ENCODE measurements at regions not wholly inside any gene's neighbourhood (a gene's known extent, or its start where the extent isn't known, plus 50 kb on each side); places are given as distances from the start of the nearest gene placed in this dataset.
A peak's percentile ranks its signal among the peaks of the same experiment; 100 is the strongest.

- TF ChIP-seq ATF3 (CRISPR knock-in tag; IDR thresholded peaks at IDR 0.05) (no peak), MED8 (CRISPR knock-in tag; IDR thresholded peaks at IDR 0.05; ENCODE audit: insufficient replicate concordance) (peak; percentile 93), GTF2F1 (IDR thresholded peaks at IDR 0.05; ENCODE audit: low read length) (no peak), SP2 (CRISPR knock-in tag; IDR thresholded peaks at IDR 0.05) (no peak), ZNF576 (CRISPR knock-in tag; IDR thresholded peaks at IDR 0.05) (no peak), PHF21A (CRISPR knock-in tag; IDR thresholded peaks at IDR 0.05) (peak; percentile 89), TEAD2 (CRISPR knock-in tag; IDR thresholded peaks at IDR 0.05) (no peak), HNF4A (CRISPR knock-in tag; IDR thresholded peaks at IDR 0.05) (peak; percentile 60; the same call in 1 of the 2 replicates), ZBTB25 (CRISPR knock-in tag; IDR thresholded peaks at IDR 0.05) (peak; percentile 48; the same call in 1 of the 2 replicates), ZFY (CRISPR knock-in tag; IDR thresholded peaks at IDR 0.05) (peak; percentile 60), ZNF550 (CRISPR knock-in tag; IDR thresholded peaks at IDR 0.05; ENCODE audit: borderline replicate concordance) (no peak), SUZ12 (IDR thresholded peaks at IDR 0.05; ENCODE audit: low read depth, low read length) (no peak), ZSCAN21 (CRISPR knock-in tag; IDR thresholded peaks at IDR 0.05; ENCODE audit: borderline replicate concordance) (peak; percentile 81), ARNT2 (CRISPR knock-in tag; IDR thresholded peaks at IDR 0.05; ENCODE audit: low read depth) (peak; percentile 89), AKNA (CRISPR knock-in tag; IDR thresholded peaks at IDR 0.05; ENCODE audit: borderline replicate concordance) (no peak), MLLT10 (CRISPR knock-in tag; IDR thresholded peaks at IDR 0.05) (no peak), TFAP4 (IDR thresholded peaks at IDR 0.05; ENCODE audit: borderline replicate concordance, low read depth) (peak; percentile 67; the same call in 1 of the 2 replicates), NPAS2 (CRISPR knock-in tag; IDR thresholded peaks at IDR 0.05; ENCODE audit: borderline replicate concordance) (no peak), ZSCAN29 (CRISPR knock-in tag; conservative IDR thresholded peaks at IDR 0.05) (peak; percentile 34; the same call in 1 of the 2 replicates), NFE2 (CRISPR knock-in tag; IDR thresholded peaks at IDR 0.05) (no peak), ZNF543 (CRISPR knock-in tag; IDR thresholded peaks at IDR 0.05) (no peak), ATRX (CRISPR knock-in tag; IDR thresholded peaks at IDR 0.05; ENCODE audit: borderline replicate concordance) (no peak), ZBTB38 (CRISPR knock-in tag; IDR thresholded peaks at IDR 0.05) (peak; percentile 88), RAD51 (IDR thresholded peaks at IDR 0.05; ENCODE audit: borderline replicate concordance) (no peak), ELF4 (CRISPR knock-in tag; IDR thresholded peaks at IDR 0.05; ENCODE audit: borderline replicate concordance) (no peak)
Measured at GRCh38 chr22:23521441-23522113, 58.5 kb downstream of the IGLL1 start (continued).
